MM.1S (cell line): ENCODE measurements at regions not wholly inside any gene's neighbourhood (a gene's known extent, or its start where the extent isn't known, plus 50 kb on each side); places are given as distances from the start of the nearest gene placed in this dataset.

Source experiments
- DNase-seq: peaks from one replicate; pipeline ENCODE4 v3.0.0-alpha.2; 2015
- H2AFZ ChIP-seq: fragments of 300-600 bp; sonication (generic); 2 replicates; pipeline ENCODE4 v1.6.0; 2016; ENCODE audit warnings: antibody characterized with exemption, low read length
- H3F3A ChIP-seq: fragments of 300-600 bp; sonication (generic); 2 replicates; pipeline ENCODE4 v1.6.1; 2016; ENCODE audit warnings: mild to moderate bottlenecking, antibody characterized with exemption, low read length, moderate library complexity, mixed read lengths; ENCODE audit not compliant: insufficient read depth
- H3K27ac ChIP-seq: fragments of 300-600 bp; sonication (generic); 2 replicates; pipeline ENCODE4 v1.5.1; 2016; ENCODE audit warnings: mild to moderate bottlenecking, low read length
- H3K27me3 ChIP-seq: fragments of 300-600 bp; sonication (generic); replicated peaks from 2 replicates; pipeline ENCODE4 v1.6.0; 2016; ENCODE audit warnings: low read length; ENCODE audit not compliant: insufficient read depth
- H3K36me3 ChIP-seq: fragments of 300-600 bp; sonication (generic); replicated peaks from 2 replicates; pipeline ENCODE4 v1.6.1; 2016; ENCODE audit warnings: mild to moderate bottlenecking, low read length, mixed read lengths; ENCODE audit not compliant: insufficient read depth
- H3K4me1 ChIP-seq: fragments of 300-600 bp; sonication (generic); 2 replicates; pipeline ENCODE4 v1.6.1; 2016; ENCODE audit warnings: low read length, mixed read lengths
- H3K4me2 ChIP-seq: fragments of 300-600 bp; sonication (generic); 2 replicates; pipeline ENCODE4 v1.6.0; 2016; ENCODE audit warnings: low read depth, low read length
- H3K4me3 ChIP-seq: fragments of 300-600 bp; sonication (generic); 2 replicates; pipeline ENCODE4 v1.5.1; 2016; ENCODE audit warnings: low read length, mixed read lengths
- H3K79me2 ChIP-seq: fragments of 300-600 bp; sonication (generic); 2 replicates; pipeline ENCODE4 v1.6.1; 2016; ENCODE audit warnings: mixed run types, low read length, mixed read lengths
- H3K9ac ChIP-seq: fragments of 300-600 bp; sonication (generic); 2 replicates; pipeline ENCODE4 v1.6.1; 2016; ENCODE audit warnings: low read length, mixed read lengths
- H3K9me2 ChIP-seq: fragments of 300-600 bp; sonication (generic); replicated peaks from 2 replicates; pipeline ENCODE4 v1.6.1; 2016; ENCODE audit warnings: mild to moderate bottlenecking, low read length, mixed read lengths; ENCODE audit not compliant: insufficient read depth
- H3K9me3 ChIP-seq: fragments of 300-600 bp; sonication (generic); replicated peaks from 2 replicates; pipeline ENCODE4 v1.6.1; 2016; ENCODE audit warnings: mild to moderate bottlenecking, low read length, mixed read lengths; ENCODE audit not compliant: insufficient read depth
- H4K20me1 ChIP-seq: fragments of 300-600 bp; sonication (generic); 2 replicates; pipeline ENCODE4 v1.6.1; 2016; ENCODE audit warnings: mild to moderate bottlenecking, low read length, moderate library complexity, mixed read lengths; ENCODE audit not compliant: insufficient read depth
- CTCF ChIP-seq: fragments of 300-600 bp; sonication (generic); IDR thresholded peaks from 2 replicates; pipeline ENCODE4 v1.5.1; 2016; ENCODE audit warnings: antibody characterized with exemption, low read length, mixed read lengths
- EZH2 ChIP-seq: fragments of 300-600 bp; sonication (generic); optimal IDR thresholded peaks from 2 replicates; pipeline ENCODE3; 2017; ENCODE audit warnings: low read depth, mild to moderate bottlenecking, antibody characterized with exemption, low read length, mixed read lengths
- EZH2phosphoT487 ChIP-seq: fragments of 300-600 bp; sonication (generic); IDR thresholded peaks from 2 replicates; pipeline ENCODE4 v1.6.1; 2018; ENCODE audit warnings: antibody characterized with exemption, low read length

- DNase-seq = no peak
- H3K9me3 ChIP-seq = no peaks in the 10 kb centered on the region
- no peak overlapping the region for H3K4me2 ChIP-seq
- no peaks in the 10 kb centered on the region for H3K4me1 ChIP-seq
- H3K27me3 ChIP-seq = no peaks in the 10 kb centered on the region
- H3K36me3 ChIP-seq = no peaks in the 10 kb centered on the region
- no peaks in the 10 kb centered on the region for H3K9me2 ChIP-seq
- H3K9ac ChIP-seq = no peak overlapping the region
- H3F3A ChIP-seq = no peaks in the 10 kb centered on the region
- H3K4me3 ChIP-seq = no peak overlapping the region
- no peaks in the 10 kb centered on the region for H4K20me1 ChIP-seq
- no peak for TF ChIP-seq EZH2phosphoT487
- TF ChIP-seq CTCF = no peak
- no peak for TF ChIP-seq EZH2
- H3K27ac ChIP-seq = no peak overlapping the region
- H3K79me2 ChIP-seq = no peaks in the 10 kb centered on the region
- no peak overlapping the region for H2AFZ ChIP-seq
Observed at GRCh38 chr5:120162321-120162720, 301.8 kb upstream of the PRR16 start.

GRCh38 chr5:120164037-120164436, 300.1 kb upstream of the PRR16 start:
- no peak overlapping the region for H2AFZ ChIP-seq
- no peak overlapping the region for H3K9ac ChIP-seq
- no peak overlapping the region for H3K4me2 ChIP-seq
- no peaks in the 10 kb centered on the region for H3K36me3 ChIP-seq
- H3K9me2 ChIP-seq = no peaks in the 10 kb centered on the region
- H3K4me1 ChIP-seq = no peaks in the 10 kb centered on the region
- H3K9me3 ChIP-seq = no peaks in the 10 kb centered on the region
- no peak overlapping the region for H3K27ac ChIP-seq
- no peaks in the 10 kb centered on the region for H3K79me2 ChIP-seq
- no peak for DNase-seq
- no peaks in the 10 kb centered on the region for H3K27me3 ChIP-seq
- H3F3A ChIP-seq = no peaks in the 10 kb centered on the region
- TF ChIP-seq EZH2 (no peak), EZH2phosphoT487 (no peak)
- no peaks in the 10 kb centered on the region for H4K20me1 ChIP-seq
- no peak overlapping the region for H3K4me3 ChIP-seq

- H3K27me3 ChIP-seq = no peaks in the 10 kb centered on the region
- no peak for TF ChIP-seq EZH2
- H3K4me3 ChIP-seq = no peak overlapping the region
- H2AFZ ChIP-seq = no peak overlapping the region
- H3K4me2 ChIP-seq = no peak overlapping the region
- H3K9ac ChIP-seq = no peak overlapping the region
- no peaks in the 10 kb centered on the region for H3K9me3 ChIP-seq
- no peaks in the 10 kb centered on the region for H3F3A ChIP-seq
- H3K36me3 ChIP-seq = no peaks in the 10 kb centered on the region
- H3K9me2 ChIP-seq = no peaks in the 10 kb centered on the region
- no peak overlapping the region for H3K27ac ChIP-seq
- no peaks in the 10 kb centered on the region for H3K4me1 ChIP-seq
- no peak for DNase-seq
- no peaks in the 10 kb centered on the region for H3K79me2 ChIP-seq
- no peaks in the 10 kb centered on the region for H4K20me1 ChIP-seq
Observed at GRCh38 chr5:120164986-120165385, 299.1 kb upstream of the PRR16 start.

GRCh38 chr5:120173125-120173524, 291.0 kb upstream of the PRR16 start:
- Histone ChIP-seq H3K4me3 (no peak overlapping the region), H3F3A (no peaks in the 10 kb centered on the region), H3K9me3 (no peaks in the 10 kb centered on the region), H4K20me1 (no peaks in the 10 kb centered on the region), H3K4me2 (no peak overlapping the region), H3K9me2 (no peaks in the 10 kb centered on the region), H3K4me1 (no peaks in the 10 kb centered on the region), H3K9ac (no peak overlapping the region), H3K27me3 (no peaks in the 10 kb centered on the region), H2AFZ (no peak overlapping the region), H3K36me3 (no peaks in the 10 kb centered on the region), H3K27ac (no peak overlapping the region), H3K79me2 (no peaks in the 10 kb centered on the region)
- TF ChIP-seq EZH2phosphoT487 = no peak
- no peak for TF ChIP-seq CTCF
- TF ChIP-seq EZH2 = no peak
- no peak for DNase-seq
